ENCODE measurements at regions not wholly inside any gene's neighbourhood (a gene's known extent, or its start where the extent isn't known, plus 50 kb on each side); places are given as distances from the start of the nearest gene placed in this dataset.

DNA sequence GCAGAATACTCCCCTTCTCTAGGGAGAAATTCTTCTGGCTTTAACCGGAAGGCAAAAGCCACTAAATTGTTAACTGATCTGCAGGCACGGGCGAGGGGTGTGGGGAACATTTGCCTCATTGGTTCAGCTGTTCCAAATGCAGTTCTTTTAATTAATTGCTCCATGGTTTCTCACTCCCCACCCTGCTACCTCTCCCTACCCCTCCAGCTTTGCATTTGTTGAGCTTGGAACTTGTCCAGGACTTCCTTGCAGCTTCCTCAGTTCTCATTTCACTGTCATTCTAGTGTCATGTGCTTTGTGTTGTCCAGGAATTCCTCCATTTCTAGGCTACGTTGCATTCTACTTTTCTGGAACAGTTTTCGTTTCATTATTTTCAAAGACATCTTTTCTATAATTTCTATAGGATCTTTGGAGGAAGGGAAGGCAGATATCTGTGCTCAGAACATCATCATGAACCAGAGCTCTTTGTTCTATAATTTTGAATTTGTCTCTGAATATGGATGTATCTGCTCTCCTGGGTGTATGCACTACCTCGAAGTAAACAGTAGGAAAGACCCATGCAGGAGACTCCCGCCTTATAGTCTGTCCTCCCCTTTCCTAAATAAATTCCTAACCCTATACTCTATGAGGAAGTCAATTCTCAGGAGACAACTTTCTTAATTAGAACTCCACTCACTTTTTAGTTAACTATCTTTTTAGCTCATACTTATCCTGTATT, 132.4 kb upstream of the LMO4 start:
- no peaks in the 10 kb centered on the region for H3K36me3 ChIP-seq (replicated peaks)
- no peak overlapping the region for H3K27ac ChIP-seq
- in situ Hi-C loops (cut with HindIII; ENCODE audit: low pct_ligation_motif_present, low sequenced_read_pairs) = no loop called here
- H3K27me3 ChIP-seq (replicated peaks) = no peaks in the 10 kb centered on the region
- no peak for DNase-seq
- no peak for TF ChIP-seq CTCF (IDR thresholded peaks at IDR 0.05; ENCODE audit: low read depth, low read length, missing control alignments)
- H3K4me3 ChIP-seq (ENCODE audit: low read depth, low read length) = no peak overlapping the region

GRCh38 chr1:87197156-87197555, 131.5 kb upstream of the LMO4 start:
- no peak for TF ChIP-seq CTCF (IDR thresholded peaks at IDR 0.05; ENCODE audit: low read depth, low read length, missing control alignments)
- Histone ChIP-seq H3K36me3 (replicated peaks) (no peaks in the 10 kb centered on the region), H3K27me3 (replicated peaks) (no peaks in the 10 kb centered on the region), H3K4me3 (ENCODE audit: low read depth, low read length) (no peak overlapping the region), H3K27ac (no peak overlapping the region)
- DNase-seq = no peak
- in situ Hi-C loops (cut with HindIII; ENCODE audit: low pct_ligation_motif_present, low sequenced_read_pairs) = no loop called here

GRCh38 chr1:87197641-87198040, 131.0 kb upstream of the LMO4 start:
- in situ Hi-C loops (cut with HindIII; ENCODE audit: low pct_ligation_motif_present, low sequenced_read_pairs) = no loop called here
- H3K4me3 ChIP-seq (ENCODE audit: low read depth, low read length) = no peak overlapping the region
- no peak overlapping the region for H3K27ac ChIP-seq
- TF ChIP-seq CTCF (IDR thresholded peaks at IDR 0.05; ENCODE audit: low read depth, low read length, missing control alignments) = no peak
- no peaks in the 10 kb centered on the region for H3K36me3 ChIP-seq (replicated peaks)
- H3K27me3 ChIP-seq (replicated peaks) = no peaks in the 10 kb centered on the region
- DNase-seq = no peak

- in situ Hi-C loops (cut with HindIII; ENCODE audit: low pct_ligation_motif_present, low sequenced_read_pairs) = no loop called here
- no peaks in the 10 kb centered on the region for H3K27me3 ChIP-seq (replicated peaks)
- DNase-seq = no peak
- no peaks in the 10 kb centered on the region for H3K36me3 ChIP-seq (replicated peaks)
- H3K27ac ChIP-seq = no peak overlapping the region
- no peak for TF ChIP-seq CTCF (IDR thresholded peaks at IDR 0.05; ENCODE audit: low read depth, low read length, missing control alignments)
- no peak overlapping the region for H3K4me3 ChIP-seq (ENCODE audit: low read depth, low read length)
Measured at GRCh38 chr1:87200875-87201638, 127.6 kb upstream of the LMO4 start.

GRCh38 chr1:87201768-87202167, 126.9 kb upstream of the LMO4 start:
- in situ Hi-C loops (cut with HindIII; ENCODE audit: low pct_ligation_motif_present, low sequenced_read_pairs) = no loop called here
- Histone ChIP-seq H3K27me3 (replicated peaks) (no peaks in the 10 kb centered on the region), H3K27ac (no peak overlapping the region), H3K36me3 (replicated peaks) (no peaks in the 10 kb centered on the region), H3K4me3 (ENCODE audit: low read depth, low read length) (no peak overlapping the region)
- no peak for TF ChIP-seq CTCF (IDR thresholded peaks at IDR 0.05; ENCODE audit: low read depth, low read length, missing control alignments)
- DNase-seq = no peak

Data from brain microvascular endothelial cell (primary cell).